HG02759 (cell line): ENCODE measurements at regions not wholly inside any gene's neighbourhood (a gene's known extent, or its start where the extent isn't known, plus 50 kb on each side); places are given as distances from the start of the nearest gene placed in this dataset.
A peak's percentile ranks its signal among the peaks of the same experiment; 100 is the strongest.

Source experiments
- ATAC-seq: cut with Tn5 transposase; IDR thresholded peaks from one replicate; pipeline ENCODE4 v1.9.1; 2021; ENCODE audit warnings: mild to moderate bottlenecking, moderate library complexity; ENCODE audit not compliant: unreplicated experiment

GRCh38 chr1:201706109-201706508 lies 122.8 kb upstream of the IPO9 start:
- ATAC-seq, result no peak

- ATAC-seq, result no peak
Measured at GRCh38 chr1:201707027-201707426, 121.9 kb upstream of the IPO9 start.

GRCh38 chr1:201707656-201708055 lies 121.3 kb upstream of the IPO9 start:
- no peak for ATAC-seq

GRCh38 chr1:201708085-201708512 lies 120.9 kb upstream of the IPO9 start:
- no peak for ATAC-seq

DNA sequence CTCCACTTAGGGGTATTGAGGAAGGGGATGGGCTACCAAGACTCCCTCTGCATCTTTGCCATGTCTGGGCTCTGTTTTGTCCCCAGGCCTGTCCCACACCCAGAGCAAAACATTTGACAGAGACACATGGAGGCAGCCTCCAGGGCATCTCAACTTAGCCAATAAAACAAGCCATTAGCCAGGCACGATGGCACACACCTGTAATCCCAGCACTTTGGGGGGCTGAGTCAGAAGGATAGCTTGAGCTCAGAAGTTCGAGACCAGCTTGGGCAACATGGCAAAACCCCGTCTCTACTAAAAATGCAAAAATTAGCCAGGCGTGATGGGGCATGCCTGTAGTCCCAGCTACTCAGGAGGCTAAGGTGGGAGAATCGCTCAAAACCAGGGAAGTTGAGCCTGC lies 120.3 kb upstream of the IPO9 start:
- no peak for ATAC-seq

DNA sequence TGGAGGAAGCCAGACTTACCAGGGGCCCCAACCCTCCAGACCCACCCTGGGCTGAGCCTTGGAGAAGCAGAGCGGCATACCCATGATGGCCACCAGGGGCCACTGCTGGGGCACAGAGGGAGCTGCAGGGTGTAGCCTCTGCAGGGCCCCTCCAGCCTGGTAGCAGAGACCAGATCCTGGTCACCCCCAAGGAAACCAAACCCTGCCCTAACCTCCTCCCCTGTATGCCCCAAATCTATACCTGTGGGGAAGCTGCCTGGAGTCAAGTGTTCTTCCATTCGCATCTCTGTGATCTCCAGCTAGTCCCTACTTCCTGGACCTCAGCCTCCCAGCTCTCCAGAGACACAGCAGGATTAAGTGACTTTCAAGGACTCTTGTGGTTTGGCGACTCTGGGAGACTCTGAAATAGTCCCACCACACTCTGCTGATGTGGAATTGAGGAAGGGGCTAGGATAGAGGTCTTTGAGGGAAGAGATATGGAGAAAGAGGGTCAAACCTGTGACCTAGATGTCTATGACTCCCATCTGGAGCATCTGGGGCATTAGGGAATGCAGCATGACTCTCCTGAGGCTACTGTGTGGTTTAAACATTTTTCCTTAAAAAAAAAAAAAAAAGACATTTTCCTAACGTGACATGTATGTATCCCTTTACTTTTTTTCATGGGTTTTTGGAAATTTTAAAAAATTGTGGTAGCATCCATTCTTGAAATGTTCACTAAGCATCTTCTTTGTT lies 119.2 kb upstream of the IPO9 start:
- ATAC-seq, result peak; percentile 92

DNA sequence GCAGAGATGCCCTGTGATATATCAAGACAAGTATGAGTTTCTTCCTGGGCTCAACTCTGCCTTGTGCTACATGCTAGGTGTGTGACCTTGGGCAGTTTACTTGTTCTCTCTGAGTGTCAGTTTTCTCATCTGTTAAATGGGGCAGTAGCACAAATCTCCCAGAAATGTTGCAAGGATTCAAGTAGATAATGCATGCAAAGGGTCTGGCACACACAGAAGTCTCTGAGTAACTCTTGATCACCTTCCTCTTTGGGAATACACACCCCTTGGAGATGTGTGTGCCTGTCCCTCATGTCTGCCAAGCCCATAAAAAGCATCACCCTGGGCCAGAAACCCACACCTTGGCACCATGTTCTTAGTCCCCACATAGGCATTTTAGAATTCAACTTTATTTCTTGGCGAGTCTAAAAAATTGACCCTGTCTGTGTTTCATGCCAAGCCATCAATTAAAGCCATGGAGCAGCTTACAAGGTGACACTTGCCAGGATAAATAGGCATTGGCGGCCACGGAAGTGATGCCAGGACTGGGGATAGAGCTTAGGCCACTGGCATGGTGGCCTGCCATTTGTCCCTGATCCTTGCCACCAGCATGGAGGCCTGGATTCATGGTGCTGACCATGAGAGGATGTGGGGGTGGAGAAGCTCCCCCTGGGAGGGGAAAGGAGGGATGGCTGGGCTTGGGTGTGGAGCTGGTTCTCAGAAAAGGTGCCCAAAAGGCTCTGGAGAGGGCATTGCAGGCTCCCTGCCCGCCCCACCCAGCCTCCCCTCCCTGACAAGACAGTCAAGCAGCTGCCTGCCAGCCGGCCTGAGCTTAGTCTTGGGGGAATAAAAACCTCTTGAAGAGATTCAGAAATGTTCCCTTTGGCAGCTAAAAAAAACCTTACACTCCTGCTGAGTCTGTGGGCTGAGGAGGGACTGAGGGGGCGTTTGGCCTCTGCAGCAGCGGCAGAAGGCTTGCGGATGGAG lies 118.0 kb upstream of the IPO9 start:
- no peak for ATAC-seq

- no peak for ATAC-seq
Measured at GRCh38 chr1:201711811-201712210, 117.1 kb upstream of the IPO9 start.

- no peak for ATAC-seq
Measured at GRCh38 chr1:201712387-201713085, 116.4 kb upstream of the IPO9 start.

GRCh38 chr1:201713086-201713810 lies 115.7 kb upstream of the IPO9 start:
- ATAC-seq, result no peak

- no peak for ATAC-seq
Measured at GRCh38 chr1:201714542-201715329, 114.2 kb upstream of the IPO9 start.

DNA sequence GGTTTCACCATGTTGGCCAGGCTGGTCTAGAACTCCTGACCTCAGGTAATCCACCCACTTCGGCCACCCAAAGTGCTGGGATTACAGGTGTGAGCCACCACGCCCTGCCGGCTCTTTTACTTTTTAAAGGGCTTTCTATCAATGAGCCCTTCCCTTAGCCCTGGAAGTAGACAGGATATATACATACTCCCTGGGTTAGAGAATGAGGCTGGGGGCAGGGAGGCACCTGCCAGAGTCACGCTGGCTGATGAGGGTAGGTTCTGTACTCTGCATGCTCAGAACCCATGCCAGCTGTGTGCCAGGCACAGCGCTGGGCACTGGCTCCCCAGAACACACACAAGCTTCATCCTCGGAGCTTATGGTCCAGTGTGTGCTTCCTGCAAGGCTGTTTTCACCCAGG lies 113.6 kb upstream of the IPO9 start:
- no peak for ATAC-seq

DNA sequence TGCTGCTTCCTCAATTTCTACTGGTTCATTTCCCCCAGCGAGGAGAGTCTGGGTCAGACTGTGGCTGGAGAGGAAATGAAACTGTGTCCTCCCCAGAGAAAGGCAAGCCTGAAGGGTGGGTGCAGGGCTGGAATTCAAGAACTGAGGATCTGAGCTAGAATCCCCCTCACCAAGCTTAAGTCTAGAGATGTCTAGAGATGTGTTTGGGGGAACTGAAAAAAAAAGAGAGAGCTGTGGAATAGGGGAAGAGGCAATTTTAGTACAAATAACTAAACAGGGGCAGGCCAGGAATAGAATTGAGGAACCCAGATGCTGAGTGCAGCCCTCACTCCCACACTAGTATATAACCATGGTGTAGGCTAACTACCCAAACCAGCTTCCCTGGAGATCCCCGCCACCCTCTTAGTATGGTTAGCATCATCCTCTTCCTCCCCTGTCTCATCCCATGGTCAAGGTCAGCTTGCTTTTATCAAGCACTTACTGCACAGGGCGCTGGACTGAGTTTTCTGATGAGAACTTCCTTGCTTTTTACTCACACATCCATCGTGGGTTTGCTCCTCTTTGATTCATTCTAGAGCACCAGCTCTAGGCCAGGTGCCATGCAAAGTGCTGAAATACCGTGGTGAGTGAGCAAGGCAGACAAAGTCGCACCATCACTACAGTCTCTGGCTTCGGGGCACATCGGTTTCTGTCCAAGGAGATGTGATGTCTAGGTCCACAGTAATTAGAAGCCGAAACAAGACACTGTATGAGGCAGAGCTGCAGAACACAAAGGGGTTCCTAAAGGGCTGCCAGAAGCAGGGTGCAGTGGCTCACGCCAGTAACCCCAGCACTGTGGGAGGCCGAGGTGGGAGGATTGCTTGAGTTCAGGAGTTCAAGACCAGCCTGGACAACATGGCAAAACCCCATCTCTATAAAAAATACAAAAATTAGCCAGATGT lies 112.9 kb upstream of the IPO9 start:
- peak; percentile 57 for ATAC-seq

DNA sequence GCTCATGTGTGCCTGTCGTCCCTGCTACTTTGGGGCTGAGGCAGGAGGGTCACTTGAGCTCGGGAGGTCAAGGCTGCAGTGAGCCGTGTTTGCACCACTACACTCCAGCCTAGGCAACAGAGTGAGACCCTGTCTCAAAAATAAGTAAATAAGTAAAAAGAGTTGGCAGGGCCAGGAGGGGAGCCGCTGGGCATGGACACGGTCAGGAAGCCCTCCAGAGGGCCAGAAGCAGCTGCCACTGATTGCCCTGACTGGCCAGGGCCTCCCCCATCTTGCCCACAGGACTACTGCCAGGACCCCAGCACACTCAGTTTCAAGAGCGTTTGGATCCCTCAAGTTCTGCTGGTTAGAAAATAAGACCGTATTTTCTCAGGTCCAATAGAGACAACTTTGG lies 112.2 kb upstream of the IPO9 start:
- no peak for ATAC-seq

GRCh38 chr1:201717286-201717685 lies 111.7 kb upstream of the IPO9 start:
- ATAC-seq, result no peak

- ATAC-seq, result no peak
Measured at GRCh38 chr1:201718346-201719202, 110.4 kb upstream of the IPO9 start.

GRCh38 chr1:201719812-201720521 lies 109.0 kb upstream of the IPO9 start:
- ATAC-seq, result no peak
